Upper lobe of right lung (tissue), 1 donor: ENCODE measurements at regions not wholly inside any gene's neighbourhood (a gene's known extent, or its start where the extent isn't known, plus 50 kb on each side); places are given as distances from the start of the nearest gene placed in this dataset.

Experiments used
- ATAC-seq: fragments of 200-7000 bp; cut with Tn5 transposase; one replicate; pipeline ENCODE4 v1.9.1; 2020; ENCODE audit warnings: mild to moderate bottlenecking, moderate library complexity
- DNase-seq: peaks from one replicate; pipeline ENCODE4 v3.0.0-alpha.2; 2020
- H3K27ac ChIP-seq: fragments of 200-600 bp; one replicate; pipeline ENCODE4 v1.8.0; 2022
- H3K27me3 ChIP-seq: fragments of 200-600 bp; one replicate; pipeline ENCODE4 v1.8.0; 2022; ENCODE audit warnings: mild to moderate bottlenecking
- H3K36me3 ChIP-seq: fragments of 200-600 bp; one replicate; pipeline ENCODE4 v1.8.0; 2022
- H3K4me1 ChIP-seq: fragments of 200-600 bp; one replicate; pipeline ENCODE4 v1.8.0; 2022
- H3K4me3 ChIP-seq: fragments of 200-600 bp; one replicate; pipeline ENCODE4 v1.8.0; 2022; ENCODE audit warnings: mild to moderate bottlenecking
- H3K9me3 ChIP-seq: fragments of 200-600 bp; one replicate; pipeline ENCODE4 v1.8.0; 2022
- intact Hi-C: fragments of 100-400 bp; cut with DNase I; formaldehyde crosslinking; loops from one replicate; pipeline ENCODE4 v1.11.0; 2022
- TF ChIP-seq, protein P1 (sequence below): fragments of 200-600 bp; IDR thresholded peaks from one replicate; pipeline ENCODE4 v1.8.0; 2022; ENCODE audit warnings: antibody characterized with exemption
- donor health status: DM: no; HTN: yes; CAD: no; lungs with severe emphysema.

DNA sequence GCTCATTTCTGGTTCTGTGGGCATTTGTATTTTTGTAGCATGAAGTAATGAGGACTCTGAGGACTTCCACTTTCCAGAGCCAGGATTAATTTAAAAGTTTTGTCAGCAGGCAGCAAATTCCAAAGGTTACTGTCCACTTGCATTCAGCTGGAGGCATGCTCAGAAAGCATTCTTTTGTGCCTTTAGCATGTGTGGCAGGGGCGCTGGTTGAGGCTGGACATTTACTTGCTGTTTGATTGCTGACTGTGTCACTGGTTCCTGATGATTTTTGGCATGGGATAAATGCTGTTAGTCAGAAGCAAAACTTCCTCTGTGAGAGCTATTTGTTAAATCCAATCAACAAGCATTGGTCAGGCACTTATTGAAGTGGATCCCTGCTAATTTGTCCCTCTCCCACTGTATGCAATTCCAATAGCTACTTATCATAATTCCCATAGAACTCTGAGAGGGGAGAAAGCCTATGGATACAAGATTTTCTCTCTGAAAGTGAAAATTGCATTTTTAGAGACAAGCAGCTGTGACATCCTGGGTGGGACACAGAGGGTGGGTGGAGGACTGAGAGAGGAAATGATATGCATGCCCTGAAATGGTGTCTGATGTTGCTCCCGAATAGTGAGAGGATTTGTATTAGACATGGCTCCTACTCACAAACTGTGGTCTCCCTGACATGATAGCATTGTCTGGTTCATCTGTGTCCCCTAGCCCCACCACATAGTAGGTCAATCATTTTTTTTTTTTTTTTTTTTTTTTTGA, 161.2 kb upstream of the WDR11 start:
- Histone ChIP-seq H3K4me3 (no peak overlapping the region), H3K27ac (no peak overlapping the region), H3K36me3 (no peaks in the 10 kb centered on the region), H3K4me1 (no peaks in the 10 kb centered on the region), H3K9me3 (no peaks in the 10 kb centered on the region), H3K27me3 (no peaks in the 10 kb centered on the region)
- ATAC-seq: no peak
- intact Hi-C loops: no loop called here
- TF ChIP-seq, protein P1, sequence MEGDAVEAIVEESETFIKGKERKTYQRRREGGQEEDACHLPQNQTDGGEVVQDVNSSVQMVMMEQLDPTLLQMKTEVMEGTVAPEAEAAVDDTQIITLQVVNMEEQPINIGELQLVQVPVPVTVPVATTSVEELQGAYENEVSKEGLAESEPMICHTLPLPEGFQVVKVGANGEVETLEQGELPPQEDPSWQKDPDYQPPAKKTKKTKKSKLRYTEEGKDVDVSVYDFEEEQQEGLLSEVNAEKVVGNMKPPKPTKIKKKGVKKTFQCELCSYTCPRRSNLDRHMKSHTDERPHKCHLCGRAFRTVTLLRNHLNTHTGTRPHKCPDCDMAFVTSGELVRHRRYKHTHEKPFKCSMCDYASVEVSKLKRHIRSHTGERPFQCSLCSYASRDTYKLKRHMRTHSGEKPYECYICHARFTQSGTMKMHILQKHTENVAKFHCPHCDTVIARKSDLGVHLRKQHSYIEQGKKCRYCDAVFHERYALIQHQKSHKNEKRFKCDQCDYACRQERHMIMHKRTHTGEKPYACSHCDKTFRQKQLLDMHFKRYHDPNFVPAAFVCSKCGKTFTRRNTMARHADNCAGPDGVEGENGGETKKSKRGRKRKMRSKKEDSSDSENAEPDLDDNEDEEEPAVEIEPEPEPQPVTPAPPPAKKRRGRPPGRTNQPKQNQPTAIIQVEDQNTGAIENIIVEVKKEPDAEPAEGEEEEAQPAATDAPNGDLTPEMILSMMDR: no peak
- DNase-seq: no peak

DNA sequence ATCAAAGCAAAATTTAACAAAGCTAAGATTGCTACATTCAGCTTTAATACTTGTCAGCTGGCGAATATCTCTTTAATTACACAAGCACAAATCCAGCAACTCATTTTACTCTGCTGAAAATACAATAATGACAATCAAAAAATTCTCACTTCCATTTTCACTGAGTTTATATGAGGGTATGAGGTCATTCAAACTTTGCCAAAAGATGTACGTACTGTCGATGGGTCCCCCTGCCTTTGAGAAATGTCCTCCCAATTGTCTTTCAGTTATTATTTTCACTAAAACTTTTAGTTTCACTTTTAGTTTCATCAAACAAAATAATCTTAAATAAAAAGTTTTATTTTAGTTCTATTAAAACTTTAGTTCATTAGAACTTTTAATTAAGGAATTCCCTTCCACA, 159.5 kb upstream of the WDR11 start:
- intact Hi-C loops: no loop called here
- H3K27me3 ChIP-seq: no peaks in the 10 kb centered on the region
- no peak for ATAC-seq

DNA sequence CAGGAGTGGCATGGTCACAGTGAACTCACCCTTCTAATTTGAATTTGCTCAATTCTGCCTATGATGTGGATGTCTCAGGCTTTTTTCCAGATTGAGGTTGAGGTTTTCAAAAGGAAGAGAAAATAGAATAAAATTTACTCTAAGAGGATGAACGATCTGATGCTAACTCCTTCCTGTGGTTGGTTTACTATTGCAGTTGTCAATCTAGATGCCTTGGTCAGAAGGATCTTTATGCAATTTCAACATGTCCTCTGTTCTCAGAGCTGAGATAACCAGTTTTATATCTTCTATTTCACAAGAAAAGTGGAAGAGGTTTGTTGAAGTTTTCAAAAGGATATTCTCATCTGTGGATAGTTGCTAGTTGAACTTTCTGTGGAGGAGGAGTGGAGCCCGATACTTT, 150.7 kb upstream of the WDR11 start:
- no peak overlapping the region for H3K4me3 ChIP-seq
- H3K9me3 ChIP-seq: peaks cover 17% of the 10 kb centered on the region
- no peaks in the 10 kb centered on the region for H3K4me1 ChIP-seq
- H3K36me3 ChIP-seq: no peaks in the 10 kb centered on the region
- H3K27me3 ChIP-seq: no peaks in the 10 kb centered on the region
- no peak overlapping the region for H3K27ac ChIP-seq
- intact Hi-C loops: no loop called here
- DNase-seq: no peak
- TF ChIP-seq, protein P1: no peak
- ATAC-seq: no peak

More for the DNA sequence above, 159.5 kb upstream of the WDR11 start:
- Histone ChIP-seq H3K4me1 (no peaks in the 10 kb centered on the region), H3K27ac (no peak overlapping the region), H3K36me3 (no peaks in the 10 kb centered on the region), H3K4me3 (no peak overlapping the region), H3K9me3 (peaks cover 3% of the 10 kb centered on the region)
- TF ChIP-seq, protein P1: no peak
- no peak for DNase-seq

DNA sequence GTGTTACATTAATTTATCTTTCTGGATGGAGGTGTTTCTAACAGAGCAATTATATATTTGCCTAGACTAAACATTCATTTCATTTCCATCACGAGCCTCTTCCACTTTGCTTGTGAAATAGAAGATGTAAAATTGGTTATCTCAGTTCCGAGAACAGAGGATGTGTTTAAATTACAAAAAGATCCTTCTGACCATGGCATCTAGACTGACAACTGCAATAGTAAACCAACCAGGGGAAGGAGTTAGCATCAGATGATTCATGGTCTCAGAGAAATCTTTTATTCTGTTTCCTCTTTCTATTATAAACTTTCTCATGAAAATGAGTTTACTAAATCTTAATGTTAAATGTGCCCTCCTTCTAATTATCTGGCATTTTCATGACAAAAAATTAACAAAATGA, 149.8 kb upstream of the WDR11 start:
- Histone ChIP-seq H3K4me1 (no peaks in the 10 kb centered on the region), H3K9me3 (peaks cover 16% of the 10 kb centered on the region), H3K36me3 (no peaks in the 10 kb centered on the region), H3K27ac (no peak overlapping the region), H3K27me3 (no peaks in the 10 kb centered on the region), H3K4me3 (no peak overlapping the region)
- TF ChIP-seq, protein P1: no peak
- intact Hi-C loops: no loop called here
- no peak for ATAC-seq
- DNase-seq: no peak

DNA sequence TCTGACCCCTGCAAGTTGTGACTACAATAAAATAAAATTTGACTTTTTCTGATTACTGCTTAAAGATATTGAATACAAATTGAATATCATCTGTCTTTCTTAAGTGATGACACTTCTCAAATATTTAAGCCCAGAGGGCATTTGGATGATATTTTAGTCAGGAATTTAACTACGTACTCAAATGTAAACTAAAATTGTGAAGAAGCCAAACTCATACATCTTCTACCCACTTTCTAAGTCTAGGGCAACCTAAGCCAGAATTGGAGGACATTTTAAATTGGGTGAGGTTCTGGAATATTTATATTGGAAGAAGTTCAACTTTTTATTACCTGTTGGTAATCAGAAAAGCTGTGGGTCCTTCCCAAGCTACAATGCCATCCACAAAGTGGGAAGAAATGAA, 149.1 kb upstream of the WDR11 start:
- Histone ChIP-seq H3K9me3 (peaks cover 10% of the 10 kb centered on the region), H3K27me3 (no peaks in the 10 kb centered on the region), H3K27ac (no peak overlapping the region), H3K36me3 (no peaks in the 10 kb centered on the region), H3K4me3 (no peak overlapping the region), H3K4me1 (no peaks in the 10 kb centered on the region)
- TF ChIP-seq, protein P1: no peak
- ATAC-seq (no peak), DNase-seq (no peak)
- intact Hi-C loops: no loop called here

DNA sequence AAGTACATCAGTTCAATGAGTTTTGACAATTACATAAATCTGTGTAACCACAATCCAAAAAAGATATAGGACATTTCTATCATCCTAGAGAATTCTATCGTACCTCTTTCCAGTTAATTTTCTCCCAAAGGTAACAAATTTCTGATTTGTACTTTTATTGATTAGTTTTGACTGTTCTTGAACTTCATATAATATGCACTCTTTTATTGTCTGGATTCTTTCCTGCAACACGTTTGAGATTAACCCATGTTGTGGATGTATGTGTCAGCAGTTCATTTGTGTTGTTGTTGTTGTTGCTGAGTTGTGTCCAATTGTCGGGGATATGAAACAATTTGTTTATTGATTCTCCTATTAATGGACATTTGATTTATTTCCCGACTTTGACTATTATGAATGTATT, 145.9 kb upstream of the WDR11 start:
- DNase-seq: no peak
- Histone ChIP-seq H3K27ac (no peak overlapping the region), H3K27me3 (no peaks in the 10 kb centered on the region), H3K4me1 (no peaks in the 10 kb centered on the region), H3K4me3 (no peak overlapping the region), H3K9me3 (no peaks in the 10 kb centered on the region), H3K36me3 (no peaks in the 10 kb centered on the region)
- ATAC-seq: no peak
- TF ChIP-seq, protein P1: no peak
- intact Hi-C loops: no loop called here
